ENCODE measurements at regions not wholly inside any gene's neighbourhood (a gene's known extent, or its start where the extent isn't known, plus 50 kb on each side); places are given as distances from the start of the nearest gene placed in this dataset.
"Not testable (repeated sequence)": the region's sequence is repeated elsewhere in the genome, so short reads cannot be mapped to it uniquely, and the experiment has no call there.

- DNase-seq, result no peak
These were observed 181.8 kb upstream of the GLRA2 start for GRCh38 chrX:14347523-14347922.

DNA sequence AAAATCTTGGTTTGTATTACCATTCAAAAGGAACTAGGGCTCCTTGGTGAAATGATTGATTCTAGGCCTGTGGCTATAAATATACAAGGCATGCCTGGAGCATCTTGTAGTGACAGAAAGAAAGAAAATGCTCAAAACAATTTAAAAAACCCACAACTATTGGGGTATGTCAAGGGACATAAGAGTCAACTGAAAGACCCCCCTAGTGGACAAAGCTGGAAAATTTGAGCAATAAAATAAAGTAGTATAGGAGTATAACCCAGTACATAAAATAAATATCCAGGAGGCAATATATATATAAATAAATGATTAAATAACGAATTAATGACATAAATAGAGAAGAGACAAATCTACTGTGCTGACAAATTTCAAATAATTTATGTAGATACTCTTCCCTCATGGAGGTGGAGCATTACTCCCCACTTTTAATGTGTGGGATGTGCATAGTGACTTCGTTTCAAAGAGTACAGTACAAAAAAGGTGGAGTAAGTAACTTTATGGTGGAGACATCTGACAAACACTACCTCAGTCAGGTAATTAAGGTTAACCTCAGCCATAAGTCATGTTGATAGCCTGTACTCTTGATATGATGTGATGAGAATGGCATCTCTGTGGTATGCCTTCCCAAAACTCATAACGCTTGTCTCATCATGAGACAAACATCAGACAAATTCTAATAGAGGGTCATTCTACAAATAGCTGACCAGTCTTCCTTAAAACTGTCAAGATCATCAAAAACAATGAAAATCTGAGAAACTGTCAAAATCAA is 185.0 kb upstream of the GLRA2 start:
- DNase-seq, result peak; percentile 2

DNA sequence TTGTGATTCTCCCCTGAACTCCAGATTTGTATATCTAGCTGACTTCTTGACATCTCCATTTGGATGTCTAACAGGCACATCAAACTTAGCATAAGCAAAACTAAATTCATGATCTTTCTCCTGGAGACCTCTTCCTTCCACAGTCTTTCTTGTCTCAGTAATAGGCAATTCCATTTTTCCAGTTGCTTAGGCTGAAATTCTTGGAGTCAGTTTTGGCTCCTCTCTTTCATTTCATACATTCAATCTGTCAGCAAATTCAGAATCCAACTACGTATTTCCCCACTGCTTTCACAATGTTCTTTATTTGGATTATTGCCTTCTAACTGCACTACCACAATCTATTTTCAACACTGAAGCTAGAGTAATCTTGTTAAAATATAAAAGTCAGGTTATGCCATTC is 219.9 kb upstream of the GLRA2 start:
- DNase-seq, result no peak

- not testable (repeated sequence) for DNase-seq
These were observed 220.4 kb upstream of the GLRA2 start for GRCh38 chrX:14308976-14309375.

- DNase-seq, result no peak
These were observed 225.4 kb upstream of the GLRA2 start for GRCh38 chrX:14303891-14304290.

DNA sequence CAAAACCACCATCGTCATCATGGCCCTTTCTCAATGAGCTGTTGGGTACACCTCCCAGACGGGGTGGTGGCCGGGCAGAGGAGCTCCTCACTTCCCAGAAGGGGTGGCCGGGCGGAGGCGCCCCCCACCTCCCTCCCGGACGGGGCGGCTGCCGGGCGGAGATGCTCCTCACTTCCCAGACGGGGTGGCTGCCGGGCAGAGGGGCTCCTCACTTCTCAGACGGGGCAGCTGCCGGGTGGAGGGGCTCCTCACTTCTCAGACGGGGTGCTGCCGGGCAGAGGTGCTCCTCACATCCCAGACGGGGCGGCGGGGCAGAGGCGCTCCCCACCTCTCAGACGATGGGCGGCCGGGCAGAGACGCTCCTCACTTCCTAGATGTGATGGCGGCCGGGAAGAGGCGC is 226.8 kb upstream of the GLRA2 start:
- DNase-seq, result not testable (repeated sequence)

DNA sequence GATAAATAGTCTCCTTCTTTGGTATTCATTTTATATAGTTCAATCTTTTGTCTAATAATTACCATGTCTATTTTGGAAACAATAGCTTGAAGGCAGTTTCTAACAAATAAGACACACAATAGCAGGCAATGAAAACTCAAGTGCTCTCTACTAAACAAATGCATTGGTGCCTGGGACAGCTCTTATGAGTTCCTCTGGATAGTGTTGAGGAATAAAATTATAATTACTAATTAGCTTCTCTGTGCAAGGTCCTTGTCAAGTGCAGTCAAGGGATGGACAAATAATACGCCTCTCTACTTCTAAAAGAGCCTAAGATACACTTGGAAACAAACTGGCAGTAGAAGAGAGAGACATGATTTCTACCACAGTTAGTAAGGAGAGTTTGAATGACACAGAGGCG is 229.0 kb upstream of the GLRA2 start:
- no peak for DNase-seq

GRCh38 chrX:14295426-14295825 is 233.9 kb upstream of the GLRA2 start:
- DNase-seq, result no peak

DNA sequence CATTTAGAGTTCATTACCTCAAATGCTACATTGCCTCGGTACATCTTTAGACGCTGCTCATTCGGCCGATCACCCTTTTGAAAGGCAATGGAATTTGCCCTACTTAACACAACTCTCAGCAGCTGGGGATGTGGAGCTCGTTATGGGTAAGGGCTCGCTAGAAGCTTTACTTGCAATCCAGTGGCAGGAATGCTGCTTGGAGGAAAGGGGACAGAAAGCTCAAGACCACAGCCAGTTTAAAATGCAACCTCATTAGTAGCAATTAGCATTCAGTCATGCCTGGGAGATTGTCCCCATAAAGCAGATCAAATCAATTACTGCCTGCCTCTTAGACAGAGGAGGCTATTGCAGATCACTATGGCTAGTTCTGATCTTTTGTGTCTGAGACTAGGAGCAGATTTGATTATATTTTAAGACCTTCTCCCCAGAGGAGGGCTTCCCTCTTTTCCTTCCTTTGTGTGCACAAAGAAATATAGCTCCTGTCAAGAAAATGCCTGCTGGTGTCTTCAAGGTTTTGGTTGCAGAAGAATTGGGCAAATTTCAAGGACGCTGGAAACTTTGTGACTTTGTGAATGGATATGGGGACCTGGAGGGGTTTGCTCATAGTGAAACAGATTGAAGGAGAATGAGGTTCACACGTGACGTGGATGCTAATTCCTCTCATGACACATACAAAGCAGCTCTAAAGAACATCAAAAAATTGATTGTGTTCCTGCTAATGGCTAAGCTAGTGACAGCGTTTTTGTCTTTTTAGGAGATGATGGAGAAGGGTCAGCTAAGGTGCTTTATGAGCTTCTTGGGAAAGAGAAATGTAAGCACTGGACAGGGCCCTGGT is 237.5 kb upstream of the GLRA2 start:
- DNase-seq, result no peak

DNA sequence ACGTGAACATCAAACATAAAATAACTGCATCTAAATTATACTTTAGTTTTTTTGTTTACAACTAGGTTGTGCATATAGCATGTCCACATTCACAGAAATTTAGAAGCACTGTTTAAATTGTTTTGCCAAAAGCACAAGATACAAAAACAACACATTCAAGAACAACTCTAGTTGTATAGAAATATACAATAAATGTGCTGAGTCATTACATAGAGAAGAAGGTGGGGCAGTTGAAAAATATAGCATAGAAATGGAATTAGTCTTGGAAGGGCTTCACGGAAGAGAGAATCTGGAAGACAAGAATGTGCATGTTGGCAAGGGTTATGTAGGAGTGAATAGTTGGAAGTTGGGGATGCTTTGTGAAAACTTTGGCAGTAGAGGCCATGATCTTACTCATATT is 239.0 kb upstream of the GLRA2 start:
- no peak for DNase-seq

- no peak for DNase-seq
These were observed 245.0 kb upstream of the GEMIN8 start for GRCh38 chrX:14274691-14275090.

GRCh38 chrX:14267216-14267615 is 237.5 kb upstream of the GEMIN8 start:
- DNase-seq, result no peak

- no peak for DNase-seq
These were observed 237.0 kb upstream of the GEMIN8 start for GRCh38 chrX:14266705-14267104.

DNA sequence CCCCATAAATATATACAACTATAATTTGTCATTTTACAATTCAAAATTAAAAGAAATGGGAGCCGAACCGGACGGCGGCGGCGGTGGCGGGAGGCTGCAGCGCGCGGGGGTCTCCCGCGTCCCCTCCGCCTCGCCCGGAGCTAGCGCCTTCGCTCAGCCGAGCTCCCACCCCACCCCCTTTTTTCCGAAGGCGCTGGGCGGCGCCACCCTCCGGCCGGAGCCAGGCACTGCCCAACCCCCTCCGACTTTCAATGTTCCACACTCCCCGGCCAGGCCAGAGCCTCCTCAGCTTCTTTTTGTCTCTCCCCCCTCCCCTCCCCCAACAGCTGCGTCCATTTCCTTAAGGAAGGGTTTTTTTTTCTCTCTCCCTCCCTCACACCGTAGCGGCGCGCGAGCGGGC is 214.1 kb upstream of the GEMIN8 start:
- no peak for DNase-seq

GRCh38 chrX:14235004-14235403 is 205.3 kb upstream of the GEMIN8 start:
- no peak for DNase-seq

GRCh38 chrX:14232688-14233087 is 203.0 kb upstream of the GEMIN8 start:
- DNase-seq, result no peak

GRCh38 chrX:14228611-14229010 is 198.9 kb upstream of the GEMIN8 start:
- DNase-seq, result peak; percentile 10

GRCh38 chrX:14220386-14220944 is 190.8 kb upstream of the GEMIN8 start:
- no peak for DNase-seq

DNA sequence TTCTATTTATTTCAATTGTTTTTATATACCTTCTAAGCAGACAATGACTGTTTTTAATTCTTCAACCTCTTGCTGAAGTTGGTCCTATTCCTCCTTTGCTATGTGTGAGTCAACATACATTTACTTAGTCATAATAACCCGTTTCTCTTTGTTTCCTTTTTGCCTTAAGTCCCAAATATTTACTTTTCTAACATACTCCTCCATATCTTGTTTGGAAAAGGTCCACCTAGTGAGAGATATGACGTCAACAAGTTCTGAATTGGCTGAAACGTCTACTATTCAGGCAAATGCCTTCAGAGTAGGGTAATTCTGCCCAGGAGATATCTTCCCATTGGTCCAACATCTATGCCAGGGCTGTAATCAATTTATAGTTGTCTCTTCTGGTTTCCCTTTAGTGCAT is 179.3 kb upstream of the GEMIN8 start:
- no peak for DNase-seq

DNA sequence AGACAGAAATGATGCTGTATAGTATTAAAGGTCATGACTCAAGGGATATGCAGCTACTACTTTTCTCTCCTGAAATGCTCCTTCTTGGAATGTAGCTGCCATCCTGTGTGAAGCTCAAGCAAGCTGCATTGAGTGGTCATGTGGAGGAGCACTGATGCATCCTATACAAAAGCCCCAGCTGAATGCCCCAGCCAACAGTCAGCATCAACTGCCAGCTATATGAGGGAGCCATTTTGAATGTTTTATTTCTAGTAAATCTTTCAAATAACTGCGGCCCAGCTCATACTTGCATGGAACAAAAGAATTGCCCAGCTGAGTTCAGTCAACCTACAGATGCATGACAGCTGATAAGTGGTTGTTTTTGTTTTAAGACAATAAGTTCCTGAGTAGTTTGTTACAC is 165.0 kb upstream of the GEMIN8 start:
- DNase-seq, result no peak

- DNase-seq, result no peak
These were observed 163.9 kb upstream of the GEMIN8 start for GRCh38 chrX:14193547-14193946.

GRCh38 chrX:14173873-14174272 is 144.2 kb upstream of the GEMIN8 start:
- DNase-seq, result peak; percentile 0

DNA sequence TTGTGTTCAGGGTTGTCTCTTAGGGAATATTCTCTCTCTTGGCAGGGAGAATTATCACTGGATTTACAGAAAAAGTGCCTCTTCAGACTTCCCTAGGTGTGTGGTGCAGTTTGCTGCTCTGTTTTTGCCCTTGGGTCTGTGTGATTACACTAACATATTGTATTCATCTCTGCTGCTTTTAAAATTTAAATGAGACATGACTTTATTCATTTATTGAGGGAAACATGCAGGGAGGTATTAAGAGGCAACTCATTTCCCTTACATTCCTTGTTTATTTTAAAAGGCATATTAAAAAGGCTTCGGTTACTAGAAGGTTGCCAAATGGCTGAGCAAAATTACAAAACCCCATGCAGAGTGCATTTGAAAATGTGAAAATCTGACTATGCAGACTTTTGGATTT is 135.1 kb upstream of the GEMIN8 start:
- no peak for DNase-seq

DNA sequence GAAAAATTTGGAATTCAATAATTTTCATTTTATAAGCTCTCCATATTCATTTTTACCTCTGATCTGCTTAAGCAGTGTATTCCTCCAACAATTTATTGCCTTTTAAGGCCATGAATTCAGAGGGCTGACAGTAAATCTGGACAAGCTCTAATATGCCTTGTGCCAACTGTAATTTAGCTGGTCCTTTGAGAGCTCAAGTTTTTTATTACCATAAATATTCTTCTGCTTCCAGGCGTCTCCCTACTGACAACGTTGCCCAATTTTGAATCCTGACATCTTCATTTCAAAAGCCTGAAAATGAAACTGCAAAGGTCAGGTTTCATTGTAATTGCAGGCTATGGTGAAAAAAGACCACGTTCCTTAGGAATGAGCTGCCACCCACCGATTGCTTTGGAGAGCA is 95.8 kb upstream of the GEMIN8 start:
- DNase-seq, result no peak

Measured in EL (cell line).